Thyroid gland (tissue), 4 donors: ENCODE measurements at regions not wholly inside any gene's neighbourhood (a gene's known extent, or its start where the extent isn't known, plus 50 kb on each side); places are given as distances from the start of the nearest gene placed in this dataset.

ENCODE experiments used
- POLR2A ChIP-seq, 2 donors: fragments of 450-650 bp; IDR thresholded peaks; one replicate each; pipeline ENCODE4 v1.6.1; 2017; ENCODE audit warnings: antibody characterized with exemption in 2 of 2, mild to moderate bottlenecking in 2 of 2, moderate library complexity in 1 of 2
- TF ChIP-seq, protein P1 (sequence below), 6 experiments: fragments of 200-600 bp in 3 of 6; fragments of 450-650 bp in 3 of 6; sonication (generic) in 3 of 6; IDR thresholded peaks; one replicate each; pipeline ENCODE4 v1.5.1; 2016 to 2019; ENCODE audit warnings: antibody characterized with exemption in 6 of 6, mild to moderate bottlenecking in 2 of 6, inconsistent platforms in 1 of 6, moderate library complexity in 1 of 6

- TF ChIP-seq, protein P1, sequence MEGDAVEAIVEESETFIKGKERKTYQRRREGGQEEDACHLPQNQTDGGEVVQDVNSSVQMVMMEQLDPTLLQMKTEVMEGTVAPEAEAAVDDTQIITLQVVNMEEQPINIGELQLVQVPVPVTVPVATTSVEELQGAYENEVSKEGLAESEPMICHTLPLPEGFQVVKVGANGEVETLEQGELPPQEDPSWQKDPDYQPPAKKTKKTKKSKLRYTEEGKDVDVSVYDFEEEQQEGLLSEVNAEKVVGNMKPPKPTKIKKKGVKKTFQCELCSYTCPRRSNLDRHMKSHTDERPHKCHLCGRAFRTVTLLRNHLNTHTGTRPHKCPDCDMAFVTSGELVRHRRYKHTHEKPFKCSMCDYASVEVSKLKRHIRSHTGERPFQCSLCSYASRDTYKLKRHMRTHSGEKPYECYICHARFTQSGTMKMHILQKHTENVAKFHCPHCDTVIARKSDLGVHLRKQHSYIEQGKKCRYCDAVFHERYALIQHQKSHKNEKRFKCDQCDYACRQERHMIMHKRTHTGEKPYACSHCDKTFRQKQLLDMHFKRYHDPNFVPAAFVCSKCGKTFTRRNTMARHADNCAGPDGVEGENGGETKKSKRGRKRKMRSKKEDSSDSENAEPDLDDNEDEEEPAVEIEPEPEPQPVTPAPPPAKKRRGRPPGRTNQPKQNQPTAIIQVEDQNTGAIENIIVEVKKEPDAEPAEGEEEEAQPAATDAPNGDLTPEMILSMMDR (IDR thresholded peaks at IDR 0.05) = no peak
- TF ChIP-seq POLR2A (IDR thresholded peaks at IDR 0.05) = no peak
Observed at GRCh38 chr13:31611214-31611613, 128.1 kb upstream of the RXFP2 start.
